SK-N-SH (cell line): ENCODE measurements at regions not wholly inside any gene's neighbourhood (a gene's known extent, or its start where the extent isn't known, plus 50 kb on each side); places are given as distances from the start of the nearest gene placed in this dataset.

ENCODE experiments used
- CTCF ChIA-PET: fragments of 300-600, 350-600 bp; formaldehyde crosslinking; extraction: SDS; loops from one replicate; lab custom pipeline; 2021; lab: Yijun Ruan, JAX
- POLR2A ChIA-PET: fragments of 350-600 bp; sonication (Branson Sonifier 250); formaldehyde crosslinking; extraction: SDS; loops from one replicate; lab custom pipeline; 2020; ENCODE audit warnings: antibody characterized with exemption, inconsistent platforms; lab: Yijun Ruan, JAX
- DNase-seq: peaks from one replicate; pipeline ENCODE4 v3.0.0; 2012
- H2AFZ ChIP-seq: fragments of 200-600 bp; sonication (generic); 2 replicates; pipeline ENCODE4 v1.8.1; 2016; ENCODE audit warnings: antibody characterized with exemption, mild to moderate bottlenecking, low read depth
- H3F3A ChIP-seq: fragments of 200-600 bp; sonication (generic); replicated peaks from 2 replicates; pipeline ENCODE3; 2016; ENCODE audit warnings: antibody characterized with exemption, mild to moderate bottlenecking; ENCODE audit not compliant: insufficient read depth
- H3K27ac ChIP-seq, 2 experiments: fragments of 200-500 bp in 1 of 2; fragments of 200-600 bp in 1 of 2; sonication (Bioruptor generic) in 1 of 2; sonication (generic), shearing (Covaris generic) in 1 of 2; 2 replicates each; pipeline versions ENCODE4 v1.5.1 to v1.6.1; 2014 to 2016; ENCODE audit warnings: low read depth in 2 of 2, inconsistent platforms in 1 of 2, low read length in 1 of 2, mild to moderate bottlenecking in 1 of 2, mixed read lengths in 1 of 2
- H3K27me3 ChIP-seq: fragments of 200-600 bp; sonication (generic), shearing (Covaris generic); 2 replicates; pipeline ENCODE4 v1.6.1; 2016; ENCODE audit warnings: mixed run types; ENCODE audit not compliant: insufficient read depth
- H3K36me3 ChIP-seq, 2 experiments: fragments of 200-500 bp in 1 of 2; fragments of 200-600 bp in 1 of 2; sonication (Bioruptor generic) in 1 of 2; sonication (generic) in 1 of 2; replicated peaks in 1 of 2; 2 replicates each; pipeline versions ENCODE3 to v1.5.1; 2014 to 2016; ENCODE audit warnings: low read length in 1 of 2, mild to moderate bottlenecking in 1 of 2; ENCODE audit not compliant: insufficient read depth in 2 of 2, control insufficient read depth in 1 of 2
- H3K4me1 ChIP-seq, 2 experiments: fragments of 200-500 bp in 1 of 2; fragments of 200-600 bp in 1 of 2; sonication (Bioruptor generic) in 1 of 2; sonication (generic), shearing (Covaris generic) in 1 of 2; 2 replicates each; pipeline versions ENCODE4 v1.5.1 to v1.6.1; 2014 to 2016; ENCODE audit warnings: low read depth in 1 of 2, low read length in 1 of 2, mixed run types in 1 of 2; ENCODE audit not compliant: insufficient read depth in 2 of 2, control insufficient read depth in 1 of 2
- H3K4me2 ChIP-seq: fragments of 200-600 bp; sonication (generic), shearing (Covaris generic); 2 replicates; pipeline ENCODE4 v1.6.1; 2017; ENCODE audit warnings: mixed run types
- H3K4me3 ChIP-seq, 2 experiments: fragments of 200-500 bp in 1 of 2; fragments of 200-600 bp in 1 of 2; sonication (Bioruptor generic) in 1 of 2; sonication (generic), shearing (Covaris generic) in 1 of 2; 2 replicates each; pipeline versions ENCODE4 v1.5.1 to v1.8.1; 2014 to 2016; ENCODE audit warnings: low read depth in 2 of 2, inconsistent platforms in 1 of 2, low read length in 1 of 2, mild to moderate bottlenecking in 1 of 2, mixed read lengths in 1 of 2, moderate library complexity in 1 of 2
- H3K79me2 ChIP-seq: fragments of 200-600 bp; sonication (generic); 2 replicates; pipeline ENCODE4 v1.8.1; 2017; ENCODE audit warnings: mild to moderate bottlenecking; ENCODE audit not compliant: insufficient read depth
- H3K9ac ChIP-seq: fragments of 200-600 bp; sonication (generic); 2 replicates; pipeline ENCODE4 v1.6.1; 2017; ENCODE audit warnings: mixed run types
- H3K9me2 ChIP-seq: fragments of 200-600 bp; sonication (generic); 2 replicates; pipeline ENCODE4 v1.6.1; 2017; ENCODE audit warnings: mixed run types
- H3K9me3 ChIP-seq: fragments of 200-600 bp; sonication (generic); 2 replicates; pipeline ENCODE4 v1.6.1; 2017; ENCODE audit warnings: mixed run types, mild to moderate bottlenecking, moderate library complexity
- H4K20me1 ChIP-seq: fragments of 200-600 bp; sonication (generic); 2 replicates; pipeline ENCODE4 v1.6.1; 2017; ENCODE audit warnings: mild to moderate bottlenecking, mixed run types; ENCODE audit not compliant: insufficient read depth
- CHD2 ChIP-seq: fragments of 150-350 bp; IDR thresholded peaks from 2 replicates; pipeline ENCODE4 v1.6.1; 2018; ENCODE audit warnings: low read length; ENCODE audit not compliant: partially characterized antibody
- EP300 ChIP-seq, 2 experiments: IDR thresholded peaks; 2 replicates each; pipeline versions ENCODE4 v1.4.0 to v1.6.1; 2012; ENCODE audit warnings: borderline replicate concordance in 1 of 2, low read depth in 1 of 2, low read length in 1 of 2
- FOSL2 ChIP-seq: IDR thresholded peaks from 2 replicates; pipeline ENCODE4 v1.4.0; 2012; ENCODE audit warnings: low read depth, mild to moderate bottlenecking, moderate library complexity, borderline replicate concordance
- FOXJ3 ChIP-seq: sonication (generic); formaldehyde crosslinking; IDR thresholded peaks from 2 replicates; pipeline ENCODE4 v1.5.1; 2020; ENCODE audit warnings: mild to moderate bottlenecking, missing genetic modification reagents
- GABPA ChIP-seq: IDR thresholded peaks from 2 replicates; pipeline ENCODE4 v1.4.0; 2012; ENCODE audit warnings: low read depth, mild to moderate bottlenecking
- GATA2 ChIP-seq: sonication (generic); formaldehyde crosslinking; IDR thresholded peaks from 2 replicates; pipeline ENCODE4 v1.5.0; 2020; ENCODE audit warnings: mild to moderate bottlenecking, missing genetic modification reagents
- JUND ChIP-seq: IDR thresholded peaks from 2 replicates; pipeline ENCODE4 v1.4.0; 2012
- MXI1 ChIP-seq: IDR thresholded peaks from 2 replicates; pipeline ENCODE4 v1.6.1; 2012; ENCODE audit warnings: mild to moderate bottlenecking, low read depth, low read length, improper control_type of control experiment
- NFIC ChIP-seq: IDR thresholded peaks from 2 replicates; pipeline ENCODE4 v1.4.0; 2012; ENCODE audit warnings: borderline replicate concordance
- RAD21 ChIP-seq: IDR thresholded peaks from 2 replicates; pipeline ENCODE4 v1.6.1; 2012; ENCODE audit warnings: mild to moderate bottlenecking, low read length
- RCOR1 ChIP-seq: fragments of 150-350 bp; IDR thresholded peaks from 2 replicates; pipeline ENCODE4 v1.6.1; 2017; ENCODE audit warnings: antibody characterized with exemption, low read length
- TAF1 ChIP-seq: IDR thresholded peaks from 2 replicates; pipeline ENCODE4 v1.6.1; 2012; ENCODE audit warnings: low read depth, mild to moderate bottlenecking, low read length, moderate library complexity, borderline replicate concordance
- TCF12 ChIP-seq: IDR thresholded peaks from 2 replicates; pipeline ENCODE4 v1.4.0; 2012
- TEAD4 ChIP-seq: IDR thresholded peaks from 2 replicates; pipeline ENCODE4 v1.4.0; 2012; ENCODE audit warnings: mild to moderate bottlenecking, borderline replicate concordance; ENCODE audit not compliant: insufficient read depth
- USF1 ChIP-seq: IDR thresholded peaks from 2 replicates; pipeline ENCODE4 v1.4.0; 2012; ENCODE audit warnings: low read depth, borderline replicate concordance
- YY1 ChIP-seq: IDR thresholded peaks from 2 replicates; pipeline ENCODE4 v1.4.0; 2012; ENCODE audit warnings: low read depth, mild to moderate bottlenecking
- WGBS: methylation state at CpG from one replicate; pipeline ENCODE4 v1.1.6; 2017; ENCODE audit warnings: low lambda C conversion rate; 5-methylcytosine and 5-hydroxymethylcytosine counted together
- TF ChIP-seq, protein P1 (sequence below): fragments of 200-600 bp; sonication (generic); IDR thresholded peaks from 2 replicates; pipeline ENCODE4 v1.6.1; 2017; ENCODE audit warnings: antibody characterized with exemption, mild to moderate bottlenecking, moderate library complexity
- TF ChIP-seq, protein P2 (sequence below): IDR thresholded peaks from 2 replicates; pipeline ENCODE4 v1.6.1; 2012; ENCODE audit warnings: mild to moderate bottlenecking, low read depth, low read length, moderate library complexity
- TF ChIP-seq, protein P3 (sequence below): IDR thresholded peaks from 2 replicates; pipeline ENCODE4 v1.4.0; 2012; ENCODE audit warnings: low read depth, borderline replicate concordance

DNA sequence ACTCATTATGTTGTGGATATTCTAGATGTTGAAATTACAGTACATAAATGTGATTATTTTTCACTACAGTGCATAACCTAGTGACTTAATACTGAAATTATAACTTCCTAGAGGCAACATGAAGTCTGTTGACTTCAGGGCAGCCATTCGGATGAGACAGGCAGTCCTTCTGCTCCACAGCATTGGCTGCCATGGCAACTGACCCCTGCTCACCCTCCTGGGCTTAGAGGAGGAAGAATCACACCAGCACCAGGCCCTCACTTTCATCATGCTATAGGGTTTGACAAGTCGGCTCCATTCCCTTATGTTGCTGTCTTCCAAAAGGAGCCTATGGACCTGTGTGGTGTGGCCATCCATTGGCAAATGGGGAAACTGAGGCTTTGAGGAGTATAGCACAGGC, 233.5 kb upstream of the TMEM132C start:
- Histone ChIP-seq H3K9ac (no peak overlapping the region), H3K79me2 (no peaks in the 10 kb centered on the region), H3K27ac (no peak overlapping the region), H3K9me3 (no peaks in the 10 kb centered on the region), H3K27me3 (no peaks in the 10 kb centered on the region), H4K20me1 (no peaks in the 10 kb centered on the region), H3K9me2 (no peaks in the 10 kb centered on the region), H3K4me1 (no peaks in the 10 kb centered on the region), H3F3A (no peaks in the 10 kb centered on the region), H3K4me3 (no peak overlapping the region), H2AFZ (no peak overlapping the region), H3K4me2 (no peak overlapping the region), H3K36me3 (no peaks in the 10 kb centered on the region)
- TF ChIP-seq, protein P1, sequence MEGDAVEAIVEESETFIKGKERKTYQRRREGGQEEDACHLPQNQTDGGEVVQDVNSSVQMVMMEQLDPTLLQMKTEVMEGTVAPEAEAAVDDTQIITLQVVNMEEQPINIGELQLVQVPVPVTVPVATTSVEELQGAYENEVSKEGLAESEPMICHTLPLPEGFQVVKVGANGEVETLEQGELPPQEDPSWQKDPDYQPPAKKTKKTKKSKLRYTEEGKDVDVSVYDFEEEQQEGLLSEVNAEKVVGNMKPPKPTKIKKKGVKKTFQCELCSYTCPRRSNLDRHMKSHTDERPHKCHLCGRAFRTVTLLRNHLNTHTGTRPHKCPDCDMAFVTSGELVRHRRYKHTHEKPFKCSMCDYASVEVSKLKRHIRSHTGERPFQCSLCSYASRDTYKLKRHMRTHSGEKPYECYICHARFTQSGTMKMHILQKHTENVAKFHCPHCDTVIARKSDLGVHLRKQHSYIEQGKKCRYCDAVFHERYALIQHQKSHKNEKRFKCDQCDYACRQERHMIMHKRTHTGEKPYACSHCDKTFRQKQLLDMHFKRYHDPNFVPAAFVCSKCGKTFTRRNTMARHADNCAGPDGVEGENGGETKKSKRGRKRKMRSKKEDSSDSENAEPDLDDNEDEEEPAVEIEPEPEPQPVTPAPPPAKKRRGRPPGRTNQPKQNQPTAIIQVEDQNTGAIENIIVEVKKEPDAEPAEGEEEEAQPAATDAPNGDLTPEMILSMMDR: no peak
- TF ChIP-seq, protein P2, sequence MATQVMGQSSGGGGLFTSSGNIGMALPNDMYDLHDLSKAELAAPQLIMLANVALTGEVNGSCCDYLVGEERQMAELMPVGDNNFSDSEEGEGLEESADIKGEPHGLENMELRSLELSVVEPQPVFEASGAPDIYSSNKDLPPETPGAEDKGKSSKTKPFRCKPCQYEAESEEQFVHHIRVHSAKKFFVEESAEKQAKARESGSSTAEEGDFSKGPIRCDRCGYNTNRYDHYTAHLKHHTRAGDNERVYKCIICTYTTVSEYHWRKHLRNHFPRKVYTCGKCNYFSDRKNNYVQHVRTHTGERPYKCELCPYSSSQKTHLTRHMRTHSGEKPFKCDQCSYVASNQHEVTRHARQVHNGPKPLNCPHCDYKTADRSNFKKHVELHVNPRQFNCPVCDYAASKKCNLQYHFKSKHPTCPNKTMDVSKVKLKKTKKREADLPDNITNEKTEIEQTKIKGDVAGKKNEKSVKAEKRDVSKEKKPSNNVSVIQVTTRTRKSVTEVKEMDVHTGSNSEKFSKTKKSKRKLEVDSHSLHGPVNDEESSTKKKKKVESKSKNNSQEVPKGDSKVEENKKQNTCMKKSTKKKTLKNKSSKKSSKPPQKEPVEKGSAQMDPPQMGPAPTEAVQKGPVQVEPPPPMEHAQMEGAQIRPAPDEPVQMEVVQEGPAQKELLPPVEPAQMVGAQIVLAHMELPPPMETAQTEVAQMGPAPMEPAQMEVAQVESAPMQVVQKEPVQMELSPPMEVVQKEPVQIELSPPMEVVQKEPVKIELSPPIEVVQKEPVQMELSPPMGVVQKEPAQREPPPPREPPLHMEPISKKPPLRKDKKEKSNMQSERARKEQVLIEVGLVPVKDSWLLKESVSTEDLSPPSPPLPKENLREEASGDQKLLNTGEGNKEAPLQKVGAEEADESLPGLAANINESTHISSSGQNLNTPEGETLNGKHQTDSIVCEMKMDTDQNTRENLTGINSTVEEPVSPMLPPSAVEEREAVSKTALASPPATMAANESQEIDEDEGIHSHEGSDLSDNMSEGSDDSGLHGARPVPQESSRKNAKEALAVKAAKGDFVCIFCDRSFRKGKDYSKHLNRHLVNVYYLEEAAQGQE: no peak
- no peak for TF ChIP-seq YY1
- TF ChIP-seq GABPA: no peak
- no peak for TF ChIP-seq CHD2
- no peak for TF ChIP-seq FOXJ3 (CRISPR knock-in tag)
- TF ChIP-seq TCF12: no peak
- TF ChIP-seq, protein P3, sequence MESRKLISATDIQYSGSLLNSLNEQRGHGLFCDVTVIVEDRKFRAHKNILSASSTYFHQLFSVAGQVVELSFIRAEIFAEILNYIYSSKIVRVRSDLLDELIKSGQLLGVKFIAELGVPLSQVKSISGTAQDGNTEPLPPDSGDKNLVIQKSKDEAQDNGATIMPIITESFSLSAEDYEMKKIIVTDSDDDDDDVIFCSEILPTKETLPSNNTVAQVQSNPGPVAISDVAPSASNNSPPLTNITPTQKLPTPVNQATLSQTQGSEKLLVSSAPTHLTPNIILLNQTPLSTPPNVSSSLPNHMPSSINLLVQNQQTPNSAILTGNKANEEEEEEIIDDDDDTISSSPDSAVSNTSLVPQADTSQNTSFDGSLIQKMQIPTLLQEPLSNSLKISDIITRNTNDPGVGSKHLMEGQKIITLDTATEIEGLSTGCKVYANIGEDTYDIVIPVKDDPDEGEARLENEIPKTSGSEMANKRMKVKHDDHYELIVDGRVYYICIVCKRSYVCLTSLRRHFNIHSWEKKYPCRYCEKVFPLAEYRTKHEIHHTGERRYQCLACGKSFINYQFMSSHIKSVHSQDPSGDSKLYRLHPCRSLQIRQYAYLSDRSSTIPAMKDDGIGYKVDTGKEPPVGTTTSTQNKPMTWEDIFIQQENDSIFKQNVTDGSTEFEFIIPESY: no peak
- no peak for TF ChIP-seq RAD21
- no peak for TF ChIP-seq JUND
- DNase-seq: no peak
- ChIA-PET CTCF (no interaction called here), POLR2A (no interaction called here)
- 11% methylated on average over 2 of the region's 2 CpGs for WGBS

GRCh38 chr12:128040971-128041370, 226.0 kb upstream of the TMEM132C start:
- DNase-seq: no peak
- Histone ChIP-seq H3K9me3 (no peaks in the 10 kb centered on the region), H2AFZ (no peak overlapping the region), H3K4me3 (no peak overlapping the region), H3K9ac (no peak overlapping the region), H3K27ac (no peak overlapping the region), H3K27me3 (no peaks in the 10 kb centered on the region), H3F3A (no peaks in the 10 kb centered on the region), H3K36me3 (no peaks in the 10 kb centered on the region), H4K20me1 (no peaks in the 10 kb centered on the region), H3K9me2 (no peaks in the 10 kb centered on the region), H3K4me2 (no peak overlapping the region), H3K4me1 (no peaks in the 10 kb centered on the region), H3K79me2 (no peaks in the 10 kb centered on the region)
- ChIA-PET CTCF (no interaction called here), POLR2A (no interaction called here)
- 37% methylated on average over 4 of the region's 4 CpGs for WGBS
- no peak for TF ChIP-seq FOSL2
- TF ChIP-seq TAF1: no peak
- TF ChIP-seq NFIC: no peak
- TF ChIP-seq TEAD4: no peak
- TF ChIP-seq EP300 (IDR thresholded peaks at IDR 0.05; ENCODE audit: borderline replicate concordance in 1 of 2, low read depth in 1 of 2, low read length in 1 of 2): no peak
- TF ChIP-seq, protein P1: no peak
- no peak for TF ChIP-seq MXI1
- no peak for TF ChIP-seq GATA2 (CRISPR knock-in tag)
- no peak for TF ChIP-seq USF1
- TF ChIP-seq RCOR1: no peak
